Middle frontal gyrus (tissue), 1 donor: ENCODE measurements at regions not wholly inside any gene's neighbourhood (a gene's known extent, or its start where the extent isn't known, plus 50 kb on each side); places are given as distances from the start of the nearest gene placed in this dataset.

Source experiments
- DNase-seq: peaks from one replicate; pipeline ENCODE4 v3.0.0-alpha.2; 2015; ENCODE audit warnings: low spot score; ENCODE audit errors: extremely low spot score

DNA sequence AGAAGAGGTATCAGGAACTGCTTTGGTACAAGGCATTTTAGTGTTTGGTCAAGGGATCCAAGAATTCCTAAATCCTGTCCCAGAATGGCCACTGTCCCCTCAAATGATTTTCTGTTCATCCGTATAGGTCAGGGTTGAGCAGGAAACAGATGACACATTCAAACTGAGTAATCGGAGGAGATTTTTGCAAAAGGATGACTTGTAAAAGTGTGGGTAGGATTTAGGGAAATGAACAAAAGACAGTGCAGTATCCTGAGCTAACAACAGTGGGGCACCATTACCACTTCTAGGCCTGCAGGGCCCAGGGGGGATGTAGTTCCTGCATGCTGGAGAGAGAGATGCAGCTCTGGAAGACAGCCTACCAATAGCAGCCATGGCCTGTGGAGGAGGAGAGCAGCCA, 290.1 kb downstream of the ZSWIM6 start:
- no peak for DNase-seq

DNA sequence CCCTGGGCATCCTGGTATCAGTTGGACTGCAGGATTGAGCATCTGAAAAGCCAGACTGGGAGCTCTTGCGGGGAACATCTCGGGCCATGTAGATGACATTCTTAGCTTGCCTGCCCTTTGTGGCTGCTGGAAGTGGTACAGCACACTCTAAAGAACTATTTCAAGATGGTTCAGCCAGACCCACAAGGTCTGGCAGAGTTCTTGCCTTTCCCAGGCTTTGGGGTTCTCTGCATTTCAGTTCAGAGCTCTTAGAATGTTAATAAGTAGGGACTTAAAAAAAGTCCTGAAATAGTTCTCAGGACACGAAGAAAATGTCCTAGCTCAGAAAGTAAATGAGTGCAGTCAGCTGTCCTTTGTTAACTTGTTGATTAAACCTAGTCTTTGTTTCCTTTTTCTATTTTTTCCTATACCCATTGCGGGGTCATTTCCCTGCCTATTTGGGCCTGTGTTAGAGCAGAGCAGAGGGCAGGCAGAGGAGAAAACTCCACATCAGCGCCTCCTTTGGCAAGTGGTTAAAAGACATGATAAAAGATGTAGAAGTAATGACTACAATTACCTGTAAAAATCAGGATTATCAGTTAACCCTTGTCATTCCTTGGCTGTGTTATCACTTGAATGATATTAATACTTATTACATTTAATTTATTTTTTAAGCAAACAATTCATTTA, 291.5 kb downstream of the ZSWIM6 start:
- DNase-seq, result no peak

DNA sequence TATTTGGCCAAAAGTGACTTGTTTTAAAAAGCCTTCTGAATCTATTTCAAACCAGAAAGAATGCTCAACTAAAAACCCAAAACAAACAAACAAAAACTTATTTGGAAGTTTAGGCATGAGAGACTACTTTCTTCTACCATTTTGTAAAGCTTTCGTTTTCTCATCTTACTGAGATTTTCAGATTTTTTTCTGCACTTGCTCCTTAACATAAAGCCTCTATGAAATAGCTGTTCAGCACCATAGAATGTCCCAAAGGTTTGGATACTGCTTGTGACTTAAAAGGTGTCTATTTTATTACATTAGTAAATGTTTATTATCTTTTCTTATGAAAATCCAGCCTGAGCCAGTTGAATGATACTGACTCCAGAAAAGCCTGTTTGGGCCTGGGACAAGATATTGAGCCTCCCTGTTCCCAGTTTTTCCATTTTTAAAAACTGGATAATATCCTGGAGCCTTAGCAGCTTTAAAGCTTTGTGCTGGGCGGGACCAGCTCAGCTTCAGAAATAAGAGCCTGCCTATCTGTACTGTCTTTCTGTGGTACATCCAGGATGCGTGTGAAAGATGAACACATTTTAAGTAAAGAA, 292.6 kb downstream of the ZSWIM6 start:
- DNase-seq, result no peak

DNA sequence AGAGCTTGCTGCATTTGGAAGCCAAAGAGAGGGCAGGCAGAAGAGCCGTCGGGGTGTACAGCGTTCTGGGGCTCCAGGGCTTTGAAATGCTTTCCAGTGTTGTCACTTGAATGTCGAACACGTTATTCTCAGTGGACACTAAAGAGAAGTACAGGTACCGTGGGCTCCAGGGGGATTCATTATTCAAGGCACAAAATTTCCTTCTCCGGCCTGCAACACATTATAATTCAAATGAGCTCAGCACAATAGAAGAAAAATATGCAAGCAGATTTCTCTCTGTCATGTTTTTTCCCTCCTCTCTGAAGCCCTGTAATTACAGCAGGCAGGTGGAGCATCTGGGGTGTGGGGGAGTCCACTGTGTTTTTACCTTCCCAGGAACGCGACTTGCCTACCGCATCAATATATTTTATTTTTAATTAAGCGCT, 293.1 kb downstream of the ZSWIM6 start:
- DNase-seq, result no peak

- peak; percentile 52 for DNase-seq
Observed at GRCh38 chr5:61625681-61626621, 293.9 kb downstream of the ZSWIM6 start.

DNA sequence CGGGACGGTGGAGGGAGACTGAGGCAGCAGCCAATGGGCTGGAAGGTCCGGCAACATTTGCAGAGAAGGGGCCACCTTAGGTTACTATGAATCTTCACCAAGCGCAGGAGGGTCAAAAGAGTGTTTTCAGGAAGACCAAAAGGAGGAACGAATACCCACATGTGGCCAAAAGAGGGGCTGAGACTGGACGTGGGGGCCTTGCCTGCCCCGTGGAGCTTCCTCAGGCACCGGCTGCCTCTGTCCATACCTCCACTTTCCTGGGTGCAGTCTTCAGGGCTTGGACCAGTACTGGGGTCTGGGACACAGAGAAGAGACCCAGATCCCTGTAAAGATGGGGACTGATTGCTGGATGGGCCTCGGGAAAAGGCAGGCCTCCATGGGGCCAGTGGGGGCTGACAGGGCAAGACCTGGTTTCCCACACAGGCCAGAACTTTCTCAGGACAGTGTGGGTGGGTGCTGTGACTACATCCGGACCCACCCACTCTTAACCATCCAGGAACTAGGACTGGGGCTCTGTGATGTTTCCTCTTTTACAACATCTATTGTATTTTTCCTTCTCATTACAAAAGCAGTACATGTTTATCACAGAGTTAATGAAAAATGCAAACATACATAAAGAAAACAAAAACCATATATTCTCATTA, 294.7 kb downstream of the ZSWIM6 start:
- no peak for DNase-seq

DNA sequence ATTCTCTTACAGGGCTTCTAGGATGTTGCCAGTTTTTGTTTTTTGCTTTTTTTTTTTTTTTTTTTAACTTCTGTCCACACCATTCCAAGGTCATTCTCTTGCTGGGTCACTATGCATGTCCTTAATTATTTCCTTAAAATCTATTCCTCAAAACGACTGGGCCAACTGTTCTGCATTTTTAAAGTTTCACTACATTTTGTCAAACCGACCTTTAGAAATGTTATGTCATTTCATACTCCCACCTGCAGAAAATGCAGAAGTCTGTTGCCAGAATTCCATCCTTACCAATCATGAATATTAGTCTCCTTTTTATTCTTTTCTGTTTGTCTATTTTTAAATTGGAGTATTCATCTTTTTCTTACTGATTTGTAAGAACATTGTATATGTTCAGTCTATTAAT, 295.5 kb downstream of the ZSWIM6 start:
- no peak for DNase-seq

DNA sequence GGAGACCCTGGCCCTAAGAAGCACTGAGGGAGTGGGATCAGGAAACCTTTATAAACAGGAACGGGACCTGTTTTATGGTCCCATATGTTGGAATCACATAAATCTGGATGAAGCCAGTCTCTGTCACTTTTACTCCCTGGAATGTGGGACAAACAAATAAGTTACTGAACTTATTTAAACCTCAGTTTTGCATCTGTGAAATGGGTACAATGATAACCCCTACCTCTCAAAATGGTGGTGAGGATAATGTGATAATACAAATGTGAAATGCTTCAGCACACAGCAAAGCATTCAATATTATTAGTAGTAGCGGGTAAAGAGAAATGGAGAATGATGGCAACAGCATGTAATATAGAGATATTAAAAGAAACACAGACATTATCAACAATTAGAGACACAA, 298.9 kb downstream of the ZSWIM6 start:
- no peak for DNase-seq

DNA sequence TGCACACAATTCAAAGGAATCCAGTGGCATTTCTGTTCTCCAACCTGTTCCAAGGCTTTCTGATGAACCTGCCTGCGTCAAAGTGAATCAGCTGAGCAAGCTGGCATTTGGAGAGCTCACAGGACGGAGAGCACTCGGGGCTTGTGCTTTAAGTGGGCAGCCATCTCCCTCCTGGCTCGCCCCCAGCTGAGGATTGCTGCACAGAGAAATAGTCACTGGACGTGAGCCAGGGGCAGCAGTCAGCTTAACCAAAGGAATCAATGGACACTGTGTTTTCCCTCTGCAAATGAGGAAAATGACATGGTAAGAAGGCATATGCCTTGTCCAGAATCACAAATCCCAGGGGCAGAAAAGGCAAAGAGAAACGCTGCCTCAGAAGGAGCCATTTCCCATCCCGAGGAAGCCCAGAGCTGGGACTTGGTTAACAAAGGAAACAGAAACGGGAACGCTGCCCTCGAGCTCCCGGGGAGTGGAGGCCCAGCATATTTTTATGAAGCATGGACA, 299.4 kb downstream of the ZSWIM6 start:
- DNase-seq, result peak; percentile 71

DNA sequence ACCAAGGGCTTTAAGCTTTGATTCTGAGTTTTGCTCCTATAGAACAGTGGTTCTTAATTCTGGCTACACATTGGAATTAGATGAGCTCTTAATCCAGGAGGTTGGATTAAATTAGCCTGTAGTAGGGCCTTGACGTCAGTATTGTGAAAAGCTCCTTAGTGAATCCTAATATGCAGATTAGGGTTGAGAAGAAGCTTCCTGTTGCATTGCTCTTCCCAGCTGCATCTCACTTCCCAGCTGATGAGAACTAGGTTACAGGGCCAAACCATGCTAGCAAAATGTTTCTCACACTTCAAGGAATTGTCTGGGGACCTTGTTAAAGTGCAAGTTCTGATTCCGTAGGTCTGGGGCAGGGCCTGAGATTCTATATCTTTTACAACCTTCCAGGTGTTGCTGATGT, 300.0 kb downstream of the ZSWIM6 start:
- no peak for DNase-seq

DNA sequence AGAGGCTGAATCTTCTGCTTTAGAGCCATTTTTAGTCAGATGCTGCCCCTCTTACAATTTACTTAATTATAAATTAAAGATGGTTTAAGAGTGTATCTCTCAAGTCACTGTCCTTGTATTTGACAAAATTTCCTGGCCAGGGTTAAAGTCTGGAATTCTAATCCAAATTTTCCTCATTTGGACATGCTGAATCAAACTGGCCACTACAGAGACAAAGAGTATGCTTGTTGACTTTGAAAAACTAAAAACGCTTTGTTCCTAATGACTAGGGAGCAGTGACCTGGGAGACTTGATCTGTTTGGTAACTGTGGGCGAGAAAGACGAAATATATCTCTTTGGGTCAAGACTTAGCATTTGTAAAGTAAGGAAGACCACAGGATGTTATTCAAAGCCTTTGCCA, 303.2 kb downstream of the ZSWIM6 start:
- DNase-seq, result no peak

- no peak for DNase-seq
Observed at GRCh38 chr5:61637566-61637965, 305.5 kb downstream of the ZSWIM6 start.

DNA sequence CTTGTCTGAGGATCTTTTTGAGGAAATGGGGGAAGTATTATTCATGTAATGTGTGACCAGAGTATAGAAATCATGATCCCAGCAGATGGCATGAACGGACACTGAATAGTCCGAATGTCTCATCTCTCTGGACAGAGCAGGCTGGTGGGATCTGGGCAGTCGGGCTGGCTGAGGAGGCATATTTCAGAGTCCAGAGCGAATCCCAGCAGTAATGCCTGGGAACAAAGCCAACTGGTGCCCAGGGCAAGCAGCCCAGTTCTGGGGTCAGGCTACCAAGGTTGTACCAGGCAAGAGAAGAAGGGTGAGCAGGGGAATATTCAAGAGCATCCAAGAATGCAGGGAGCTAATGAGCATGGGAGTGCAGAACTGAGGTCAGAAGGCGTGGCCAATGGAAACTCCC, 306.4 kb downstream of the ZSWIM6 start:
- no peak for DNase-seq

GRCh38 chr5:61640179-61641021, 308.3 kb downstream of the ZSWIM6 start:
- DNase-seq, result no peak

GRCh38 chr5:61641748-61642565, 309.9 kb downstream of the ZSWIM6 start:
- DNase-seq, result no peak

DNA sequence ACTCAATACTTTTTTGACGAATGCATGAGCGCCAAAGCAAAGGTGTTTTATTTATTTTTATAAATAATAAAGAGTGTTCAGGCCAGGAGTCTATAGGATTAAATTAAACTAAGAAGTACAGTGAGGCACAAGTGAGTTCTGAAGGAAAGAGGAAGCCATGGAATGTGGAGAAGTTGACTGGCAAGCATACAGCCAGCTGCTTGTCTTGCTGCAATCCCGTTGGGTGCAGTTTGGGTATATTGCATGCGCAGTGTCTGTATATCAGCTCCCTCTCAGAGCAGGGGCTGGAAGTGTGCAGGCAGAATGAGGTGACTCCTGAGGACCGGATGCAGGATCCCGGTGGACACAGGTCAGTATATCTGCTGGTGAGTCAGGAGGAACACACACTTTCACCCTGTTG, 315.6 kb downstream of the ZSWIM6 start:
- no peak for DNase-seq

DNA sequence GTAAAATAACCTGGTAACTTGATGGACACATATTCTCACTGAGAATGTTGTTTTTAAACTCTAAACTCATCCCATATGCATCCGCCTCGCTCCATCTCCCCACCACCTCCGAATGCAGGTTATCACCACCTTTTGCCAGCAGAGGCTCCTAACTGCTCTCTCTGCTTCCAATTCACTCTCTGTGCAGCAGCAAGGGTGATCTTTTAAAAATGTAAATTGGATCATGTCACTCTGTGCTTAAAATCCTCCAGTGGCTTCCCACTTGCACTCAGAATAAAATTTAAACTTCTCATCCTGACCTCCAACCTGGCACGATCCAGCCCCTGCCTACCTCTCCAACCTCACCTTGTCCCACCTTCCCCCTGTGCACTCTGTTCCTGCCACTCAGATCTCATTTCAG, 317.2 kb downstream of the ZSWIM6 start:
- no peak for DNase-seq

DNA sequence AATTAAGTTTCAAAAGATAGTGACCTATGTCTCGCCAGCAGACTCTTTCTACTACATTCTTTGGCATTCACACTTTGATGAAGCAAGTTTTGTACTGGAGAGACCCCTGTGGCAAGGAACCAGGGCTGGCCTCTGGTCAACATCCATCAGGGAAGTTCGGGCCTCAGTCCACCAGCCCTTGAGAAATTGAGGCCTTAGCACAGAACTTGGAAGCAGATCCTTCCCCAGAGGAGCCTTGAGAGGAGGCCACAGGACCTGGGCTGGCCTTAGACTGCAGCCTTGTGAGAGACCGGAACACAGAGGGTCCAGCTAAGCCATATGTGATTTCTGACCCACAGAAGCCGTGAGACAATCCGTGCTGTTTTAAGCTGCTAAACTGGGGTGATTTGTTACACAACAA, 317.9 kb downstream of the ZSWIM6 start:
- no peak for DNase-seq

- no peak for DNase-seq
Observed at GRCh38 chr5:61650661-61651060, 318.6 kb downstream of the ZSWIM6 start.

- DNase-seq, result no peak
Observed at GRCh38 chr5:61651195-61651594, 319.1 kb downstream of the ZSWIM6 start.
